Hepatocyte (in vitro differentiated cells): ENCODE measurements at regions not wholly inside any gene's neighbourhood (a gene's known extent, or its start where the extent isn't known, plus 50 kb on each side); places are given as distances from the start of the nearest gene placed in this dataset.

Experiments
- DNase-seq: peaks from one replicate; pipeline ENCODE4 v3.0.0-alpha.2; 2016; ENCODE audit warnings: low spot score
- H2AFZ ChIP-seq: fragments of 200-600 bp; sonication (generic); 2 replicates; pipeline ENCODE4 v1.6.0; 2016; ENCODE audit warnings: antibody characterized with exemption, mild to moderate bottlenecking
- H3K27ac ChIP-seq: fragments of 200-600 bp; sonication (generic); 2 replicates; pipeline ENCODE4 v1.5.1; 2016; ENCODE audit warnings: mild to moderate bottlenecking
- H3K27me3 ChIP-seq: fragments of 200-600 bp; sonication (generic); 2 replicates; pipeline ENCODE4 v1.6.1; 2016
- H3K36me3 ChIP-seq: fragments of 200-600 bp; sonication (generic); replicated peaks from 2 replicates; pipeline ENCODE4 v1.5.1; 2016; ENCODE audit warnings: low read depth; ENCODE audit not compliant: insufficient read depth
- H3K4me1 ChIP-seq: fragments of 200-600 bp; sonication (generic); 2 replicates; pipeline ENCODE4 v1.5.1; 2016; ENCODE audit warnings: mild to moderate bottlenecking, moderate library complexity; ENCODE audit not compliant: insufficient read depth
- H3K4me2 ChIP-seq: fragments of 200-600 bp; sonication (generic); 2 replicates; pipeline ENCODE4 v1.6.0; 2016
- H3K4me3 ChIP-seq: fragments of 200-600 bp; sonication (generic); 2 replicates; pipeline ENCODE4 v1.5.1; 2016; ENCODE audit warnings: mild to moderate bottlenecking
- H3K79me2 ChIP-seq: fragments of 200-600 bp; sonication (generic); 2 replicates; pipeline ENCODE4 v1.6.0; 2017; ENCODE audit warnings: mild to moderate bottlenecking
- H3K9me2 ChIP-seq: fragments of 200-600 bp; sonication (generic); replicated peaks from 2 replicates; pipeline ENCODE4 v1.6.0; 2017; ENCODE audit warnings: mild to moderate bottlenecking; ENCODE audit not compliant: insufficient read depth
- H3K9me3 ChIP-seq: fragments of 200-600 bp; sonication (generic); 2 replicates; pipeline ENCODE4 v1.5.1; 2016; ENCODE audit warnings: low read depth, mild to moderate bottlenecking
- H4K20me1 ChIP-seq: fragments of 200-600 bp; sonication (generic); 2 replicates; pipeline ENCODE4 v1.6.0; 2016; ENCODE audit warnings: mild to moderate bottlenecking; ENCODE audit not compliant: insufficient read depth, poor library complexity, severe bottlenecking
- EZH2 ChIP-seq: fragments of 200-600 bp; sonication (generic); IDR thresholded peaks from 2 replicates; pipeline ENCODE4 v1.6.1; 2016; ENCODE audit warnings: antibody characterized with exemption, mild to moderate bottlenecking, borderline replicate concordance
- EZH2phosphoT487 ChIP-seq: fragments of 200-600 bp; sonication (generic); IDR thresholded peaks from one replicate; pipeline ENCODE4 v1.6.1; 2018; ENCODE audit warnings: antibody characterized with exemption, mild to moderate bottlenecking, low read depth, moderate library complexity; ENCODE audit not compliant: unreplicated experiment, severe bottlenecking
- WGBS: methylation state at CpG from one replicate; pipeline ENCODE4 v1.1.6; 2016; ENCODE audit warnings: low lambda C conversion rate; ENCODE audit errors: missing lambda C conversion rate; 5-methylcytosine and 5-hydroxymethylcytosine counted together
- TF ChIP-seq, protein P1 (sequence below): fragments of 200-600 bp; sonication (generic); IDR thresholded peaks from 2 replicates; pipeline ENCODE4 v1.5.1; 2016; ENCODE audit warnings: antibody characterized with exemption, mild to moderate bottlenecking; ENCODE audit not compliant: poor library complexity

DNA sequence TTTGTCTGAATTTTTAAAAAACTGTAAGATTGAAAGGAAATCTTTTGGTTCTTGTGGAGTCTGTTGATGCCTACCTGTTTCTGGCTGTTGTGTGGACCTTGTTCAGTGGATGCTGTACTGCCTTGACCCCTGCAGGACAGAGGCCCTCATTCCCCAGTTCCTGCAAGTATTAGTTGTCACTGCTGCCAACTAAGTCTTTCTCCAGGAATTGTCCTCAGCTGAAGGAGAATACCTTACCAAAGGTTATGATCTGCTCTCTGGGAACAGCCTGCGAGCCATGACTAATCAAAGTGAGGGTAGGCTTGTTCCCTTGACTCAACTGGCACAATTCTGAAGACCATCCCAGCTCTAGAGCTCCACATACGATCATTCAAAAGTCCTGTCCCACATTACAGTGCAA, 145.3 kb upstream of the FST start:
- Histone ChIP-seq H3K4me1 (no peaks in the 10 kb centered on the region), H3K27me3 (no peaks in the 10 kb centered on the region), H3K27ac (no peak overlapping the region), H3K4me2 (no peak overlapping the region), H3K9me3 (no peaks in the 10 kb centered on the region), H3K36me3 (no peaks in the 10 kb centered on the region), H2AFZ (no peak overlapping the region), H3K9me2 (no peaks in the 10 kb centered on the region), H3K4me3 (no peak overlapping the region), H4K20me1 (no peaks in the 10 kb centered on the region), H3K79me2 (no peaks in the 10 kb centered on the region)
- no peak for TF ChIP-seq EZH2
- TF ChIP-seq, protein P1, sequence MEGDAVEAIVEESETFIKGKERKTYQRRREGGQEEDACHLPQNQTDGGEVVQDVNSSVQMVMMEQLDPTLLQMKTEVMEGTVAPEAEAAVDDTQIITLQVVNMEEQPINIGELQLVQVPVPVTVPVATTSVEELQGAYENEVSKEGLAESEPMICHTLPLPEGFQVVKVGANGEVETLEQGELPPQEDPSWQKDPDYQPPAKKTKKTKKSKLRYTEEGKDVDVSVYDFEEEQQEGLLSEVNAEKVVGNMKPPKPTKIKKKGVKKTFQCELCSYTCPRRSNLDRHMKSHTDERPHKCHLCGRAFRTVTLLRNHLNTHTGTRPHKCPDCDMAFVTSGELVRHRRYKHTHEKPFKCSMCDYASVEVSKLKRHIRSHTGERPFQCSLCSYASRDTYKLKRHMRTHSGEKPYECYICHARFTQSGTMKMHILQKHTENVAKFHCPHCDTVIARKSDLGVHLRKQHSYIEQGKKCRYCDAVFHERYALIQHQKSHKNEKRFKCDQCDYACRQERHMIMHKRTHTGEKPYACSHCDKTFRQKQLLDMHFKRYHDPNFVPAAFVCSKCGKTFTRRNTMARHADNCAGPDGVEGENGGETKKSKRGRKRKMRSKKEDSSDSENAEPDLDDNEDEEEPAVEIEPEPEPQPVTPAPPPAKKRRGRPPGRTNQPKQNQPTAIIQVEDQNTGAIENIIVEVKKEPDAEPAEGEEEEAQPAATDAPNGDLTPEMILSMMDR = peak; percentile 37
- DNase-seq = peak; percentile 41
- 87% methylated on average over 2 of the region's 2 CpGs for WGBS

DNA sequence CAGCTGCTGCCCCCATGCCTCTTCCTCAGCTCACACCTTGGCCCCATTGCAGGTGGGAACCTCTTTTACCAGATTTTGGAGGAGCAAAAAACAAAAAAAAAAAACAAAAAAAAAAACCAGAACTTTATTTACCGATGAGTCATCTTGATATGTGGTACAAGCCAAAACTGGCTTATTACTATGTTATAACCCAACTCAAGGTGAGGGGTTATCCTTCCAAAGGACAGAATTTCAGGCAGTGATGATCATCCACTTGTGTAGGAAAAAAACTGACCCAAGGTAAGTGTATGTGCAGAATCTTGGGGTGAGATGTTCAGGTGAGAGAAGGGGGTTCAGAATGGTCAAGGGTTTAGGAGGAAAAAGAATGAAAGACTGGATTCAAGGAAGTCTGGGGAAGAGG, 142.6 kb upstream of the FST start:
- Histone ChIP-seq H3K27me3 (no peaks in the 10 kb centered on the region), H3K79me2 (no peaks in the 10 kb centered on the region), H3K27ac (no peak overlapping the region), H3K4me3 (no peak overlapping the region), H3K36me3 (no peaks in the 10 kb centered on the region), H4K20me1 (no peaks in the 10 kb centered on the region), H3K4me2 (no peak overlapping the region), H2AFZ (no peak overlapping the region), H3K4me1 (no peaks in the 10 kb centered on the region), H3K9me2 (no peaks in the 10 kb centered on the region), H3K9me3 (no peaks in the 10 kb centered on the region)
- WGBS = 94% methylated on average over 1 of the region's 1 CpG
- no peak for DNase-seq
- TF ChIP-seq EZH2 = no peak

DNA sequence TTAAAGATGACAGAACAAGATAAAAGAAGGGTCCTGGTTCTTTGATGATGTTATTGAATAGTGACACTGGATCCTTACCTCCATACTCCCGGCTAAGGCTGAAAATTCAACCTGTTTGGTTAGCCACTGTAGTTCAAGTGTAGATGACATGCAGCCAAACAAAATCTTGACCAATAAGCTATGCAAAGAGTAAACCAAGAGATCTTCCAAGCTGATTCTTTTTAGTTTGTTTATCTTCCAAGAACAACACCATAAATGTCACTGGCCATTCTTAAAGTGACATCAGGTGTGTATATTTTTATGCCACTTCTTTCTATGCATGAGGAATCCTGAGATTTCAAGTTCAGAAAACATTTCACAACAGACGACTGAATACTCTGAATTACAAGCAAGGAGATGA, 141.5 kb upstream of the FST start:
- Histone ChIP-seq H3K9me2 (no peaks in the 10 kb centered on the region), H3K36me3 (no peaks in the 10 kb centered on the region), H3K4me1 (no peaks in the 10 kb centered on the region), H2AFZ (no peak overlapping the region), H3K9me3 (no peaks in the 10 kb centered on the region), H3K27ac (no peak overlapping the region), H3K4me3 (no peak overlapping the region), H3K27me3 (no peaks in the 10 kb centered on the region), H3K4me2 (no peak overlapping the region), H4K20me1 (no peaks in the 10 kb centered on the region), H3K79me2 (no peaks in the 10 kb centered on the region)
- TF ChIP-seq, protein P1 = no peak
- TF ChIP-seq EZH2 = no peak
- TF ChIP-seq EZH2phosphoT487 = no peak
- 59% methylated on average over 2 of the region's 2 CpGs for WGBS
- DNase-seq = no peak

DNA sequence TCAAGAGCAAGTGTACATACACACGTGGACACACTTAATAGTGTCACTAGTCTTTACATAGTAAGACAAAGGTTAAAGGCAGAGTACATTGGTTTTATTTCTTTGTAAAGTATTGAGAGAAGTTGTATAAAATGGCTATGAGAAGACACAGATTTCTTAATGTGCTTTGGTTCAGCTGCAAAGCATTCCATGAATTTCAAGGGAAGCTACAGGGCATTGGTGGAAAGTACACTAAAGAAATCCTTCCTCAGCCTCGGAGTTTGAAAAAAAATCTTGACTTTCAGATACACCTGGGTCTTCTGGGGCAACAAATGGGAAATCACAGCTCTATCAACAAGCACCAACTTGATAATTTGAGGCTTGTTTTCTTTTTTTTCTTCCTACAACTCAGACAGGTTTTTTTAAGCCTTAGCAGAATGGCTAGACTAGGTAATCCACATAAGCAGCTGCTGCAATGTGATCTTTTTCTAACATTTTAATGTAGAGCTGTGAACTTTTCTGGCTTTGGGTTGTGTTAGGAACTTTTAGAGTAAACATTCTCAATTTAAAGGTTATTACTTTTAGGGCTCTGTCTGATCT, 140.4 kb upstream of the FST start:
- Histone ChIP-seq H3K9me2 (no peaks in the 10 kb centered on the region), H3K79me2 (no peaks in the 10 kb centered on the region), H3K4me3 (no peak overlapping the region), H3K27me3 (no peaks in the 10 kb centered on the region), H3K4me2 (peak overlapping the region; percentile 25), H3K4me1 (no peaks in the 10 kb centered on the region), H3K9me3 (no peaks in the 10 kb centered on the region), H4K20me1 (no peaks in the 10 kb centered on the region), H3K36me3 (no peaks in the 10 kb centered on the region), H3K27ac (no peak overlapping the region), H2AFZ (no peak overlapping the region)
- TF ChIP-seq, protein P1 = no peak
- TF ChIP-seq EZH2phosphoT487 (no peak), EZH2 (no peak)
- DNase-seq = no peak
- 59% methylated on average over 2 of the region's 2 CpGs for WGBS
